ENCODE measurements at regions not wholly inside any gene's neighbourhood (a gene's known extent, or its start where the extent isn't known, plus 50 kb on each side); places are given as distances from the start of the nearest gene placed in this dataset.

DNA sequence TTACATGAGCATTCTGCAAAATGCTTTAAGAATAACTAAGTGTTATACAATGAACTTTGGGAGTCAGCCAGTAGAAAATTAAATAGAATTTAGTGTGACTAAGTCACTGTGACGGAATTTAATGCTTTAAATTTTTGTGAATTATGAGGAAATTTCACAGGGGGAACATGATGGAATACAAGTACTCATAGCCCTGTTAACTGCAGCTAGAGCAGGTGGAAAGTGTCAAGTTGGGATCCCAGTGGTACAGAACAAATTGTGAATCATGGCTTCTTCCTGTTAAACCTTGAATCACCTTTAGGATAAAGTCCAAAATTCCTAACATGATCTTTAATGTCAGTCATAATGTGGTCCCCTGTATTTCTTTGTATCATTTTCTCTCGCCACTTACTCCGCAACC is 212.2 kb upstream of the CENPE start:
- ATAC-seq (no peak), DNase-seq (no peak)
- Histone ChIP-seq H3K4me1 (no peaks in the 10 kb centered on the region), H3K4me3 (no peak overlapping the region), H3K36me3 (replicated peaks in 1 of 2; ENCODE audit: insufficient read depth in 1 of 2, low read depth in 2 of 2) (no peaks in the 10 kb centered on the region), H3K27ac (no peak overlapping the region), H3K27me3 (no peaks in the 10 kb centered on the region), H3K9me3 (no peaks in the 10 kb centered on the region)
- intact Hi-C loops (cut with DNase I), result no loop called here
- TF ChIP-seq, protein P1, sequence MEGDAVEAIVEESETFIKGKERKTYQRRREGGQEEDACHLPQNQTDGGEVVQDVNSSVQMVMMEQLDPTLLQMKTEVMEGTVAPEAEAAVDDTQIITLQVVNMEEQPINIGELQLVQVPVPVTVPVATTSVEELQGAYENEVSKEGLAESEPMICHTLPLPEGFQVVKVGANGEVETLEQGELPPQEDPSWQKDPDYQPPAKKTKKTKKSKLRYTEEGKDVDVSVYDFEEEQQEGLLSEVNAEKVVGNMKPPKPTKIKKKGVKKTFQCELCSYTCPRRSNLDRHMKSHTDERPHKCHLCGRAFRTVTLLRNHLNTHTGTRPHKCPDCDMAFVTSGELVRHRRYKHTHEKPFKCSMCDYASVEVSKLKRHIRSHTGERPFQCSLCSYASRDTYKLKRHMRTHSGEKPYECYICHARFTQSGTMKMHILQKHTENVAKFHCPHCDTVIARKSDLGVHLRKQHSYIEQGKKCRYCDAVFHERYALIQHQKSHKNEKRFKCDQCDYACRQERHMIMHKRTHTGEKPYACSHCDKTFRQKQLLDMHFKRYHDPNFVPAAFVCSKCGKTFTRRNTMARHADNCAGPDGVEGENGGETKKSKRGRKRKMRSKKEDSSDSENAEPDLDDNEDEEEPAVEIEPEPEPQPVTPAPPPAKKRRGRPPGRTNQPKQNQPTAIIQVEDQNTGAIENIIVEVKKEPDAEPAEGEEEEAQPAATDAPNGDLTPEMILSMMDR (IDR thresholded peaks at IDR 0.05), result no peak
- TF ChIP-seq POLR2A (IDR thresholded peaks at IDR 0.05), result no peak
- WGBS, 2 donors, result 60 to 69% methylated on average over 3 of the region's 3 CpGs

DNA sequence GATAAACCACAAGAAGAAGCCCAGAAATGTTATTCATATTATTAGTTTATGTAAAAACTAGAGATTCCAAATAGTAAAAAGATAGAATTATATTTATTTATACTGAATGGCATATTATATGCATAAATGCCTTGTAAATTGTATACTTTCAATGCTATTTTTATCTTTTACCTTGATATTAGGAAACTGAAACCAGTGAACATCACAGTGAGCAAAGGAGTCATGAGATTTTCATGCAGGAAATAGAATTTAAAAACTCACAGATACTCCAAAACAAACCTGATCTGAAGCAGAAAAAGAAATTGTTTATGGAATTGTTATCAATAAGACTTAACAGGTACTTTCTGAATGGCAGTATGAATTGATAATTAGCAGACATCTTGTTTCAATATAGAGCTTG is 207.3 kb upstream of the CENPE start:
- no peaks in the 10 kb centered on the region for H3K36me3 ChIP-seq (replicated peaks in 1 of 2; ENCODE audit: insufficient read depth in 1 of 2, low read depth in 2 of 2)
- no peak overlapping the region for H3K4me3 ChIP-seq
- no peaks in the 10 kb centered on the region for H3K27me3 ChIP-seq
- no peak overlapping the region for H3K27ac ChIP-seq
- intact Hi-C loops (cut with DNase I), result no loop called here
- no peaks in the 10 kb centered on the region for H3K9me3 ChIP-seq
- no peak for TF ChIP-seq POLR2A (IDR thresholded peaks at IDR 0.05)
- TF ChIP-seq, protein P1 (IDR thresholded peaks at IDR 0.05), result no peak
- DNase-seq (no peak), ATAC-seq (no peak)
- H3K4me1 ChIP-seq, result no peaks in the 10 kb centered on the region

DNA sequence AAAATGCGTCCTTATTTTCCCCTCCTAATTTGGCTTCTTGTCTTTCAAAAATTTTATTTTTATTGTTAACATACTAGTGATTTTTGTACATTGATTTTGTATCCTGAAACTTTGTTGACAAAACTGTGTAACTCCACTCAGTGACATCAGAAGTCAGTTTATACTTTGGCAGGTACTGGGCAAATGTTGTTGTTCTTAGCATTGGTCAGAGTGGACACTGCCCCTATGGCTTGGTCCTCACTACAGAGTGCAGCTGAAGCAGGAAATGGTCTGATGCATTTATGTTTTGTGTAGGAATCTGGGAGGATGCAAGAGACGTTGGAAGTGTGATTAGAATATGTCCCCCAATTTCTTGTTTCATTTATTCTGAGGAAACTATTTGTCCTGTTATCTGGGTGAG is 205.5 kb upstream of the CENPE start:
- 40 to 45% methylated on average over 2 of the region's 2 CpGs for WGBS, 2 donors
- no peaks in the 10 kb centered on the region for H3K4me1 ChIP-seq
- no peak for ATAC-seq
- no peak for DNase-seq
- TF ChIP-seq, protein P1 (IDR thresholded peaks at IDR 0.05), result no peak
- no peak for TF ChIP-seq POLR2A (IDR thresholded peaks at IDR 0.05)
- H3K36me3 ChIP-seq (replicated peaks in 1 of 2; ENCODE audit: insufficient read depth in 1 of 2, low read depth in 2 of 2), result no peaks in the 10 kb centered on the region
- intact Hi-C loops (cut with DNase I), result no loop called here
- H3K9me3 ChIP-seq, result no peaks in the 10 kb centered on the region
- H3K27me3 ChIP-seq, result no peaks in the 10 kb centered on the region
- H3K4me3 ChIP-seq, result no peak overlapping the region
- H3K27ac ChIP-seq, result no peak overlapping the region

DNA sequence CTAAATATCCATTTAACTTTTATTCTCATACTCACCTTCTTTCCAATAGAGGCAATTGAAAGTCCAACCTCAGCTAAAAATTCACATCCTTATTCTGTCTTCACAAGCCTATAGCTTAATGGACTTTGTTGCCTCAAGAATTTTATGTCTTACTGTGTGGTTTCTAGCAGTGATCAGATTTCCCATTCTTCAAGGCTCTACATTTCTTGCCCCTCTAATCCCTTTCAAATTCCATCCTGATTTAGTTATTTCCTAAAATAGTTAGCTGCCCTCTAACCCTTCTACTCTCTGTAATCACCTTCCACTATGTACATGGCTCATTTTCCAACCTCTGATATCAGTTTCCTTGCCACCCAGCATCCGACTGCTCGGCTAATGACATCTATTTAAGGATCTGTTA is 204.1 kb upstream of the CENPE start:
- Histone ChIP-seq H3K27me3 (no peaks in the 10 kb centered on the region), H3K9me3 (no peaks in the 10 kb centered on the region), H3K4me1 (no peaks in the 10 kb centered on the region), H3K36me3 (replicated peaks in 1 of 2; ENCODE audit: insufficient read depth in 1 of 2, low read depth in 2 of 2) (no peaks in the 10 kb centered on the region), H3K4me3 (no peak overlapping the region), H3K27ac (no peak overlapping the region)
- no peak for DNase-seq
- TF ChIP-seq POLR2A (IDR thresholded peaks at IDR 0.05), result no peak
- TF ChIP-seq, protein P1 (IDR thresholded peaks at IDR 0.05), result no peak
- intact Hi-C loops (cut with DNase I), result no loop called here
- ATAC-seq, result no peak
- WGBS, 2 donors, result 52 to 55% methylated on average over 2 of the region's 2 CpGs

DNA sequence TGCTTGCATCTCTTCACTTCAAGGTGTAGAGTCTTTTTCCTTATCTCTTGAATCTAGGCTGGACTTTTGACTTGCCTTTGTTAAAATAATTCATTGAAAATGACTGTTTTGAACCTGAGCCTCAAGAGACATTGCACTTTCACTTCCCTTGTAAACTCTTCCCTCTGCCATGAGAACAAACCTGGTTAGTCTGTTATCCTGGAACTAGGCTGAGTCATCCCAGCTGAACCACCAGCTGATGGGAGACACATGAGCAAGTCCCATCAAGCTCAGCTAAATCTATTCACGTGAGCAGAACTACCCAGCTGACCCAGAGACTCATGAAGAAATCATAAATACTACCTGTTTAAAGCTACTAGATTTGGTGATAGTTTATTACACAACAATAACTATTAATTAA is 202.3 kb upstream of the CENPE start:
- Histone ChIP-seq H3K27ac (no peak overlapping the region), H3K4me1 (no peaks in the 10 kb centered on the region), H3K9me3 (no peaks in the 10 kb centered on the region), H3K4me3 (no peak overlapping the region), H3K27me3 (no peaks in the 10 kb centered on the region), H3K36me3 (replicated peaks in 1 of 2; ENCODE audit: insufficient read depth in 1 of 2, low read depth in 2 of 2) (no peaks in the 10 kb centered on the region)
- no peak for DNase-seq
- ATAC-seq, result no peak
- intact Hi-C loops (cut with DNase I), result no loop called here
- WGBS, 2 donors, result 13% methylated on average over 1 of the region's 1 CpG
- no peak for TF ChIP-seq POLR2A (IDR thresholded peaks at IDR 0.05)
- TF ChIP-seq, protein P1 (IDR thresholded peaks at IDR 0.05), result no peak
